GM18507 (cell line): ENCODE measurements at regions not wholly inside any gene's neighbourhood (a gene's known extent, or its start where the extent isn't known, plus 50 kb on each side); places are given as distances from the start of the nearest gene placed in this dataset.
"Not testable (repeated sequence)": the region's sequence is repeated elsewhere in the genome, so short reads cannot be mapped to it uniquely, and the experiment has no call there.

Source experiments
- DNase-seq: peaks from one replicate; pipeline ENCODE4 v3.0.0; 2011; ENCODE audit warnings: low read depth; ENCODE audit not compliant: insufficient read length; ENCODE audit errors: extremely low spot score
- FAIRE-seq: peaks from 2 replicates; lab custom pipeline; 2011; peaks lifted over from hg19 to GRCh38; lab: Jason Lieb, UNC

- FAIRE-seq, result no peak
- no peak for DNase-seq
Observed at GRCh38 chr2:111670776-111671175, 213.2 kb downstream of the ANAPC1 start.

GRCh38 chr2:111671426-111672150, 212.4 kb downstream of the ANAPC1 start:
- FAIRE-seq, result no peak

DNA sequence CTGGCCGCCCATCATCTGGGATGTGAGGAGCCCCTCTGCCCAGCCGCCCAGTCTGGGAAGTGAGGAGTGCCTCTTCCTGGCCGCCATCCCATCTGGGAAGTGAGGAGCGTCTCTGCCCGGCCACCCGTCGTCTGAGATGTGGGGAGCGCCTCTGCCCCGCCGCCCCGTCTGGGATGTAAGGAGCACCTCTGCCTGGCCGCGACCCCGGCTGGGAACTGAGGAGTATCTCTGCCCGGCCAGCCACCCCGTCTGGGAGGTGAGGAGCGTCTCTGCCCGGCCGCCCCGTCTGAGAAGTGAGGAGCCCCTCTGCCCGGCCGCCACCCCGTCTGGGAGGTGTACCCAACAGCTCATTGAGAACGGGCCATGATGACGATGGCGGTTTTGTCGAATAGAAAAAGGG, 211.4 kb downstream of the ANAPC1 start:
- not testable (repeated sequence) for FAIRE-seq

More at GRCh38 chr2:111671426-111672150, 212.4 kb downstream of the ANAPC1 start:
- DNase-seq, result no peak

DNA sequence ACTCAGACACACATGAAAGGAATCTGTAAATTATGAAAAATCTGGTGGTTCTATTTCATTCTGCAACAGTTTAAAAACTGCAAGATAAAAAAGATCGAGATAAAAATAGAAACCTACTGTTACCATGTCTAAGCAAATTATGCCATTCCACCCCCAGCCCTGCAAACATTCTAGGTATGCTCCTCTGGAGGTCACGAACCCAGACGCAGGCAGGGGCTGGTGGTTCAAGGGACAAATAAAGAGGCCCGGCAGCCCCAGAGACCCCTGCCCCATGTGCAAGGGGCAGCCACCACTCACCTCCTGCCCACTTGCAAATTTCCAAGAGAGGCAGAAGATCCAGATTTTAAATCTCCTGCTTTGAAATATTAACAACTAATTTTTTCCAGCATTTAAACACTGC, 210.5 kb downstream of the ANAPC1 start:
- no peak for FAIRE-seq

More for the DNA sequence above, 211.4 kb downstream of the ANAPC1 start:
- DNase-seq, result not testable (repeated sequence)

DNA sequence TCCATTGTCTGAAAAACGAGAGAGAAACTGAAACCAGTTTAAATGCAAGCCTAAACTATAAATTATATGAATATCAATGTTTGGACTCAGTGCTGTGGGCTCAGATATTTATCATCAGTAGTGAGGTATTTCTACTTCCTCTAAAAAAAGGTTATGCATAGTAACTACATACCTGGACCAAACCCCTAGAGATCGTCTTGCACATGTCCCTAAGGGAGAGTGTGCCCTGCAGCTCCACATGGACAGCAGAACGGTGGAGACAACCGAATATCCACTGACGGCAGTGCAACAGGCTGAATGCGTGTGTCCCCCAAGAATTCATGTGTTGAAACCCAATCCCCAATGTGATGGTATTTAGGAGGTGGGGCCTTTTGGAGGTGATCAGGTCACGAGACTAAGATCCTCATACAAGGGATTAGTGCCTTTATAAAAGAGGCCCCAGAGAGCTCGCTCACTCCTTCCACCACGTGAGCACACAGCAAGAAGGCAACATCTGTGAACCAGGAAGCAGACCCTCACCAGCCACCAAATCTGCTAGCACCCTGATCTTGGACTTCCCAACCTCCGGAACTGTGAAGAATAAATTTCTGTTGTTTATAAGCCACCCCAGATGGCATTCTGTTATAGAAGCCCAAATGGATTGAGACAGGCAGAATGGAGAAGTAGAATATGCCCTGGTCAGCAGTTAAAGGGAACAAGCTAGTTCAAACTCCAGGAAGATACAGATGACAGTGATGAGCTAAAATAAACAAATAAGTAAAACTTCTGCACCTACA, 208.4 kb downstream of the ANAPC1 start:
- DNase-seq, result no peak
- FAIRE-seq, result no peak

More for the DNA sequence above, 210.5 kb downstream of the ANAPC1 start:
- DNase-seq, result no peak

GRCh38 chr2:111676291-111676822, 207.6 kb downstream of the ANAPC1 start:
- DNase-seq, result no peak
- FAIRE-seq, result no peak

- DNase-seq (no peak), FAIRE-seq (no peak)
Observed at GRCh38 chr2:111678161-111678560, 205.8 kb downstream of the ANAPC1 start.

- no peak for FAIRE-seq
- DNase-seq, result no peak
Observed at GRCh38 chr2:111678651-111679050, 205.3 kb downstream of the ANAPC1 start.

- no peak for DNase-seq
- no peak for FAIRE-seq
Observed at GRCh38 chr2:111679202-111679601, 204.8 kb downstream of the ANAPC1 start.

DNA sequence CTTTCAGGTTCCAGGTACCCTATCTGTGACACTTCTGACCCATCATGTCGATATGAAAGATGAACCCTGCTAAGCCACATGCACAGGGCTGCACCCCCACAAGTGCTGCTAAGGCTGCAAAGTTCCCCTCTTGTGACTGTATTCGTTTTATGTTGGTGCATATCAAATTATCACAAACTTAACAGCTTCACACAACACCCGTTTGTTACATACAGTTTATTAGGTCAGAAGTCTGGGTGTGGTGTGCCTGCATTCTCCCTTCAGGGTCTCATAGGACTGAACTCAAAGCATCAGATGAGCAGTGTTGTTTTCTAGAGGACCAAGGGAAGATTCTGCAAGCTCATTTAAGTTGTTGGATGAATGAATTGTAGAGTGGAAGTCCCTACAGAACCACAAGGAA, 199.4 kb downstream of the ANAPC1 start:
- DNase-seq, result no peak

DNA sequence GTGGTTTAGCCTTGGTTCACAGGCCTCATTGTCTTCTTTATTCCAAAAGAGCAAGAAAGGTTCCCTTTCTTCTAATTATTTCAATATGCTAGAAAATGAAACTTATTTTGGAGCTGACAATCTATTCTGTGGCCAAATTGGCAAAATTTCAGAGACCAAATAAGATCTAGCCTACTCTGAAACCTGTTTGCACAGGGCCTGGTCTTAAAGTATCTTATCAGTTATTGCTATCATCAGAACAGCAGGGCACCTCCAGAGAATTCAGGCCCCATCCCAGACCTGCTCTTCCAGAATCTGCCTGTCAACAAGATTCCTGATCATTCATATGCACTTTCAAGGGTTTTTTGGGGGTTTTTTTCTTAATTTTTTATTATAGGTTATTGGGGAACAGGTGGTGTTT, 198.7 kb downstream of the ANAPC1 start:
- DNase-seq (no peak), FAIRE-seq (no peak)

More for the DNA sequence above, 199.4 kb downstream of the ANAPC1 start:
- FAIRE-seq, result no peak

DNA sequence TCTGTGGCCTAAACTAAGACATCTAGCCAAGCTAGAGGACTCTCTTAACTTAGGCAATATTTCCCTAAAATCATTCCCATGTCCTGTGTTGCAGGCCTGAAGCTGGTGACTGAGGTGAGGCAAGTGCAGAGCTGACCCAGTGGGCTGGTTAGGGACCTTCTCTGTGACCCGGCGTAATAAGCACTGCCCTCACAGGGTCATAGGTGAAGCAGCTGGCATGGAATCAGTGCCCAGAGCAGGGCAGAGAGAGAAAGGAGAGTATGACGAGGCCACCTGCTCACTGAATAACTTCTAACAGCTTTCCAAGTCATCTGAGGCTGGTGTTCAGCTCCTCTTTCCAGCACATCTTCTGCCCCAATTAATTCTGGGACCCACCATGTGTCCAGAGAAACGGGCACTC, 197.0 kb downstream of the ANAPC1 start:
- DNase-seq (no peak), FAIRE-seq (no peak)

DNA sequence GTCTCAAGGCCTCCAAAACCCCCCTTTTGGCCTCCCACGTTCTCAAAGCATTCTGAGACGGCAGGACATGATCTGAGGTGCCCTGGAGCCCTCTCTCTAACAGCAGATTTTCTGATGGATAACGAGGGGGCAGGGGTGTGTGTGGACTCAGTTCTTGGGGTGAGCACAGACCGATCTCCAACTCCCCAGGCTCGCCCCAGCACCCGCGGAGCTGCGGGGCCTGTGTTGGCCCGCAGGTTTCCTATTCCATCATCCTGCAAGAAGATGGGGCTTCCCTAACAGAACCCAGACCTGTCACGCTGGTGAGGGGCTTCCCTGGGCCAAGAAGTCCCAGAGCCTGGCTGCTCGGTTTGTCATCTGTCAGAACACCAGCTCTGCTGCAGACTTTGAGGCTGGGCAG, 196.1 kb downstream of the ANAPC1 start:
- FAIRE-seq, result no peak
- DNase-seq, result no peak

- no peak for FAIRE-seq
Observed at GRCh38 chr2:111688482-111688881, 195.5 kb downstream of the ANAPC1 start.

GRCh38 chr2:111689174-111689573, 194.8 kb downstream of the ANAPC1 start:
- FAIRE-seq (no peak), DNase-seq (no peak)

More at GRCh38 chr2:111688482-111688881, 195.5 kb downstream of the ANAPC1 start:
- DNase-seq, result no peak

- DNase-seq, result no peak
- FAIRE-seq, result no peak
Observed at GRCh38 chr2:111689941-111690340, 194.1 kb downstream of the ANAPC1 start.

- DNase-seq, result no peak
- FAIRE-seq, result no peak
Observed at GRCh38 chr2:111691164-111691875, 192.7 kb downstream of the ANAPC1 start.

GRCh38 chr2:111692311-111692710, 191.7 kb downstream of the ANAPC1 start:
- no peak for DNase-seq
- FAIRE-seq, result no peak

GRCh38 chr2:111694700-111695101, 189.3 kb downstream of the ANAPC1 start:
- DNase-seq, result no peak
- no peak for FAIRE-seq

GRCh38 chr2:111695441-111696007, 188.5 kb downstream of the ANAPC1 start:
- FAIRE-seq (no peak), DNase-seq (no peak)
